Endothelial cell of umbilical vein (primary cell): ENCODE measurements at regions not wholly inside any gene's neighbourhood (a gene's known extent, or its start where the extent isn't known, plus 50 kb on each side); places are given as distances from the start of the nearest gene placed in this dataset.

ENCODE experiments used
- BruUV-seq: library from RNA; stranded (reverse); fragments of 400-500 nt; replicated peaks from 2 replicates; lab custom pipeline; 2021; lab: Mats Ljungman, UMichigan
- CTCF ChIA-PET: fragments of 300-600, 350-600 bp; sonication (Branson Sonifier 250); formaldehyde crosslinking; loops from one replicate; lab custom pipeline; 2021; ENCODE audit warnings: antibody characterized with exemption, inconsistent platforms; lab: Charles Lee
- POLR2A ChIA-PET: fragments of 300-600, 350-600 bp; sonication (Branson Sonifier 250); formaldehyde crosslinking; loops from one replicate; lab custom pipeline; 2021; ENCODE audit warnings: antibody characterized with exemption, inconsistent platforms; lab: Charles Lee
- DNase-seq: peaks from one replicate; pipeline ENCODE4 v3.0.0-alpha.2; 2011; ENCODE audit warnings: low read depth, low spot score
- FAIRE-seq: peaks from 2 replicates; lab custom pipeline; 2011; peaks lifted over from hg19 to GRCh38; lab: Jason Lieb, UNC
- H2AFZ ChIP-seq: 2 replicates; pipeline ENCODE4 v1.6.0; 2012; ENCODE audit warnings: low read depth, low read length, control low read depth, inconsistent platforms
- H3K27ac ChIP-seq: 2 replicates; pipeline ENCODE4 v1.5.1; 2011; ENCODE audit warnings: low read depth, mild to moderate bottlenecking, control low read depth, low read length, moderate library complexity; ENCODE audit not compliant: insufficient read depth
- H3K27me3 ChIP-seq, 2 experiments: 2 replicates each; pipeline versions ENCODE4 v1.6.0 to v1.6.1; 2011; ENCODE audit warnings: low read length in 2 of 2, mixed read lengths in 1 of 2; ENCODE audit not compliant: control insufficient read depth in 2 of 2, insufficient read depth in 2 of 2
- H3K36me3 ChIP-seq, 2 experiments: 2 replicates in 1 of 2; 3 replicates in 1 of 2; pipeline ENCODE4 v1.5.1; 2011; ENCODE audit warnings: low read length in 2 of 2, mild to moderate bottlenecking in 1 of 2, moderate library complexity in 1 of 2; ENCODE audit not compliant: control insufficient read depth in 2 of 2, insufficient read depth in 2 of 2; ENCODE audit errors: extremely low read depth in 1 of 2
- H3K4me1 ChIP-seq: 3 replicates; pipeline ENCODE4 v1.5.1; 2011; ENCODE audit warnings: mild to moderate bottlenecking, low read length; ENCODE audit not compliant: control insufficient read depth, insufficient read depth; ENCODE audit errors: extremely low read depth
- H3K4me2 ChIP-seq: 2 replicates; pipeline ENCODE4 v1.6.1; 2011; ENCODE audit warnings: low read length, control low read depth, mixed read lengths; ENCODE audit not compliant: insufficient read depth
- H3K4me3 ChIP-seq, 3 experiments: fragments of 200-600 bp in 1 of 3; sonication (generic), shearing (Covaris generic) in 1 of 3; replicated peaks in 1 of 3; 2 replicates each; pipeline ENCODE4 v1.5.1; 2011 to 2016; ENCODE audit warnings: control low read depth in 3 of 3, low read length in 3 of 3, mild to moderate bottlenecking in 2 of 3, inconsistent platforms in 1 of 3, low read depth in 1 of 3, moderate library complexity in 1 of 3; ENCODE audit not compliant: insufficient read depth in 1 of 3
- H3K79me2 ChIP-seq: 2 replicates; pipeline ENCODE4 v1.6.0; 2012; ENCODE audit warnings: low read length, inconsistent platforms; ENCODE audit not compliant: control insufficient read depth, insufficient read depth
- H3K9ac ChIP-seq: replicated peaks from 2 replicates; pipeline ENCODE3; 2011; ENCODE audit warnings: low read length, control low read depth; ENCODE audit not compliant: insufficient read depth; ENCODE audit errors: extremely low read depth
- H3K9me1 ChIP-seq: replicated peaks from 3 replicates; pipeline ENCODE4 v1.6.0; 2011; ENCODE audit warnings: mild to moderate bottlenecking, low read length; ENCODE audit not compliant: control insufficient read depth, insufficient read depth; ENCODE audit errors: extremely low read depth
- H3K9me3 ChIP-seq: replicated peaks from 2 replicates; pipeline ENCODE4 v1.5.1; 2012; ENCODE audit warnings: low read length, inconsistent platforms; ENCODE audit not compliant: control insufficient read depth, insufficient read depth
- H4K20me1 ChIP-seq: replicated peaks from 2 replicates; pipeline ENCODE3; 2011; ENCODE audit warnings: mild to moderate bottlenecking, low read length; ENCODE audit not compliant: control insufficient read depth, insufficient read depth; ENCODE audit errors: extremely low read depth
- EZH2 ChIP-seq: IDR thresholded peaks from 2 replicates; pipeline ENCODE4 v1.6.1; 2012; ENCODE audit warnings: borderline replicate concordance, low read depth, mild to moderate bottlenecking, moderate library complexity, low read length, inconsistent platforms; ENCODE audit not compliant: severe bottlenecking
- GATA2 ChIP-seq: IDR thresholded peaks from 2 replicates; pipeline ENCODE4 v1.7.0; 2011; ENCODE audit warnings: low read depth, mild to moderate bottlenecking, moderate library complexity, mixed read lengths, low read length; ENCODE audit not compliant: insufficient read length, insufficient read depth
- JUN ChIP-seq: IDR thresholded peaks from 2 replicates; pipeline ENCODE4 v1.6.1; 2011; ENCODE audit warnings: borderline replicate concordance, low read depth; ENCODE audit not compliant: insufficient read length, insufficient read depth
- MAX ChIP-seq: IDR thresholded peaks from 2 replicates; pipeline ENCODE4 v1.6.1; 2011; ENCODE audit not compliant: insufficient read depth, insufficient read length
- MYC ChIP-seq: IDR thresholded peaks from one replicate; pipeline ENCODE4 v1.6.1; 2011; ENCODE audit warnings: mild to moderate bottlenecking, low read depth, low read length
- POLR2A ChIP-seq: IDR thresholded peaks from 2 replicates; pipeline ENCODE4 v1.6.1; 2012; ENCODE audit warnings: low read depth, mild to moderate bottlenecking, control low read depth, low read length
- POLR2AphosphoS5 ChIP-seq: IDR thresholded peaks from 2 replicates; pipeline ENCODE4 v1.6.1; 2012; ENCODE audit warnings: low read depth, mild to moderate bottlenecking, control low read depth, low read length, moderate library complexity; ENCODE audit not compliant: insufficient read depth
- dilution Hi-C: fragments of 300-500 bp; cut with MboI; formaldehyde crosslinking; loops from one replicate; pipeline ENCODE4 v1.15.0; 2019; ENCODE audit warnings: low sequenced_read_pairs; ENCODE audit not compliant: extremely low pct_ligation_motif_present
- intact Hi-C: fragments of 100-400 bp; cut with micrococcal nuclease; formaldehyde crosslinking; loops from one replicate; pipeline ENCODE4 v1.10.0; 2022

GRCh38 chr4:23463071-23463470 lies 426.8 kb downstream of the PPARGC1A start:
- TF ChIP-seq POLR2A, result no peak
- TF ChIP-seq JUN, result no peak
- Histone ChIP-seq H3K27me3 (no peaks in the 10 kb centered on the region), H3K9ac (no peak overlapping the region), H3K27ac (no peak overlapping the region), H3K4me2 (no peak overlapping the region), H3K36me3 (no peaks in the 10 kb centered on the region), H3K79me2 (no peaks in the 10 kb centered on the region), H4K20me1 (no peaks in the 10 kb centered on the region), H2AFZ (no peak overlapping the region), H3K9me1 (no peaks in the 10 kb centered on the region), H3K4me1 (no peaks in the 10 kb centered on the region), H3K4me3 (no peak overlapping the region), H3K9me3 (no peaks in the 10 kb centered on the region)
- CTCF ChIA-PET, result no interaction called here
- DNase-seq, result no peak
- FAIRE-seq, result no peak
- dilution Hi-C loops, result no loop called here
- intact Hi-C loops, result no loop called here
- POLR2A ChIA-PET, result no interaction called here
- no TSS peak for BruUV-seq

- Histone ChIP-seq H4K20me1 (no peaks in the 10 kb centered on the region), H3K79me2 (no peaks in the 10 kb centered on the region), H2AFZ (no peak overlapping the region), H3K9ac (no peak overlapping the region), H3K9me3 (no peaks in the 10 kb centered on the region), H3K4me2 (no peak overlapping the region), H3K4me3 (no peak overlapping the region), H3K36me3 (no peaks in the 10 kb centered on the region), H3K9me1 (no peaks in the 10 kb centered on the region), H3K27me3 (no peaks in the 10 kb centered on the region), H3K27ac (no peak overlapping the region), H3K4me1 (no peaks in the 10 kb centered on the region)
- TF ChIP-seq EZH2, result no peak
- no peak for TF ChIP-seq MAX
- TF ChIP-seq JUN, result no peak
- TF ChIP-seq GATA2, result no peak
- TF ChIP-seq POLR2AphosphoS5, result no peak
- TF ChIP-seq MYC, result no peak
- BruUV-seq, result no TSS peak
- no peak for DNase-seq
- dilution Hi-C loops (no loop called here), intact Hi-C loops (no loop called here)
- no peak for FAIRE-seq
- ChIA-PET CTCF (no interaction called here), POLR2A (no interaction called here)
Observed at GRCh38 chr4:23458054-23458453, 431.8 kb downstream of the PPARGC1A start.
